DOHH2 (cell line): ENCODE measurements at regions not wholly inside any gene's neighbourhood (a gene's known extent, or its start where the extent isn't known, plus 50 kb on each side); places are given as distances from the start of the nearest gene placed in this dataset.

Experiments
- H3F3A ChIP-seq: fragments of 200-600 bp; sonication (generic), shearing (Covaris generic); 2 replicates; pipeline ENCODE4 v1.6.0; 2016; ENCODE audit warnings: antibody characterized with exemption, mild to moderate bottlenecking; ENCODE audit not compliant: control insufficient read depth, insufficient read depth
- H3K27ac ChIP-seq: fragments of 200-600 bp; sonication (generic); 2 replicates; pipeline ENCODE4 v1.5.1; 2014; ENCODE audit warnings: low read depth, mild to moderate bottlenecking, low read length, moderate library complexity
- H3K27me3 ChIP-seq: fragments of 200-600 bp; sonication (generic); 2 replicates; pipeline ENCODE4 v1.6.1; 2014; ENCODE audit warnings: mild to moderate bottlenecking, low read length, mixed read lengths; ENCODE audit not compliant: control insufficient read depth
- H3K36me3 ChIP-seq: fragments of 200-600 bp; sonication (generic); 2 replicates; pipeline ENCODE4 v1.6.1; 2014; ENCODE audit warnings: mild to moderate bottlenecking, low read length, moderate library complexity, mixed read lengths; ENCODE audit not compliant: control insufficient read depth
- H3K4me1 ChIP-seq: fragments of 200-600 bp; sonication (generic); 2 replicates; pipeline ENCODE4 v1.6.1; 2014; ENCODE audit warnings: mild to moderate bottlenecking, low read length, mixed read lengths; ENCODE audit not compliant: control insufficient read depth
- H3K4me2 ChIP-seq: fragments of 200-600 bp; sonication (generic); 2 replicates; pipeline ENCODE4 v1.6.0; 2014; ENCODE audit warnings: mild to moderate bottlenecking, low read length, moderate library complexity
- H3K4me3 ChIP-seq: fragments of 200-600 bp; sonication (generic); 2 replicates; pipeline ENCODE4 v1.5.1; 2014; ENCODE audit warnings: mild to moderate bottlenecking, low read length, mixed read lengths
- H3K79me2 ChIP-seq: fragments of 200-600 bp; sonication (generic); 2 replicates; pipeline ENCODE4 v1.6.1; 2014; ENCODE audit warnings: mild to moderate bottlenecking, low read length, mixed read lengths; ENCODE audit not compliant: control insufficient read depth
- H3K9me2 ChIP-seq: fragments of 200-600 bp; sonication (generic); replicated peaks from 2 replicates; pipeline ENCODE4 v1.6.1; 2014; ENCODE audit warnings: mild to moderate bottlenecking, low read length, mixed read lengths; ENCODE audit not compliant: control insufficient read depth
- H3K9me3 ChIP-seq: fragments of 200-600 bp; sonication (generic); 2 replicates; pipeline ENCODE4 v1.6.1; 2014; ENCODE audit warnings: antibody characterized with exemption, low read length, mixed read lengths; ENCODE audit not compliant: control insufficient read depth, insufficient read depth
- H4K20me1 ChIP-seq: fragments of 200-600 bp; sonication (generic); 2 replicates; pipeline ENCODE4 v1.6.0; 2014; ENCODE audit warnings: low read depth, mild to moderate bottlenecking, antibody characterized with exemption, low read length, moderate library complexity; ENCODE audit not compliant: control insufficient read depth, insufficient read depth
- EZH2phosphoT487 ChIP-seq: fragments of 200-600 bp; sonication (generic); IDR thresholded peaks from 2 replicates; pipeline ENCODE4 v1.6.1; 2017; ENCODE audit warnings: borderline replicate concordance, mild to moderate bottlenecking, antibody characterized with exemption, low read length, moderate library complexity, mixed read lengths
- TF ChIP-seq, protein P1 (sequence below): fragments of 200-600 bp; sonication (generic); IDR thresholded peaks from one replicate; pipeline ENCODE4 v1.5.1; 2014; ENCODE audit warnings: antibody characterized with exemption, mild to moderate bottlenecking, low read depth, low read length; ENCODE audit not compliant: poor library complexity, severe bottlenecking

GRCh38 chr1:17999884-18000283 is 107.7 kb upstream of the IGSF21 start:
- no peaks in the 10 kb centered on the region for H3K9me2 ChIP-seq

DNA sequence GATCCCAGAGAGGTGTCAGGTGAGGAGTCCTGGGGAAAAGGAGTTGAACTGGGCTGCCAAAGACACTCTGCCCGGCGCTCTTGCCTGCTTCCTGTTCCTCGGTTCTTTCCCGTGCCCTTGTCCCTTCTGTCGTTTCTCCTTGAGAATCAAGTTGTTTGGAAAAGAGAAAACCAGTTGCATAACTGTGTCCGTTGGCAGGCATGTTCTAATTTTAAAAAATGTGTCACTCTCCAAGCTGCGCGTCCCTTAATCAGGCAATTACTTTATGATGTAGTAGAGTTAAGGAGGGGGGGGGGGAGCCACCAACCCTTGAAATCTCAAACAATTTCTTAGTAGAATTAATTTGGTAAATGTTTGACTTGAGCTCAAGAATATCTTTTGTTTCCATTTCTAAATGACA is 105.9 kb upstream of the IGSF21 start:
- no peaks in the 10 kb centered on the region for H3K79me2 ChIP-seq
- no peaks in the 10 kb centered on the region for H3K9me3 ChIP-seq
- TF ChIP-seq EZH2phosphoT487: no peak
- H3K9me2 ChIP-seq: no peaks in the 10 kb centered on the region
- H3K4me3 ChIP-seq: no peak overlapping the region
- no peak overlapping the region for H3K4me2 ChIP-seq
- H3K27me3 ChIP-seq: no peaks in the 10 kb centered on the region
- no peak overlapping the region for H3K27ac ChIP-seq
- H3K36me3 ChIP-seq: no peaks in the 10 kb centered on the region
- H3K4me1 ChIP-seq: no peaks in the 10 kb centered on the region
- no peaks in the 10 kb centered on the region for H4K20me1 ChIP-seq
- no peaks in the 10 kb centered on the region for H3F3A ChIP-seq

More at GRCh38 chr1:17999884-18000283, 107.7 kb upstream of the IGSF21 start:
- Histone ChIP-seq H3K36me3 (no peaks in the 10 kb centered on the region), H3K4me2 (no peak overlapping the region), H3F3A (no peaks in the 10 kb centered on the region), H3K4me3 (no peak overlapping the region), H3K4me1 (no peaks in the 10 kb centered on the region), H4K20me1 (no peaks in the 10 kb centered on the region), H3K27me3 (no peaks in the 10 kb centered on the region), H3K27ac (no peak overlapping the region), H3K79me2 (no peaks in the 10 kb centered on the region), H3K9me3 (no peaks in the 10 kb centered on the region)
- TF ChIP-seq EZH2phosphoT487: no peak
- TF ChIP-seq, protein P1, sequence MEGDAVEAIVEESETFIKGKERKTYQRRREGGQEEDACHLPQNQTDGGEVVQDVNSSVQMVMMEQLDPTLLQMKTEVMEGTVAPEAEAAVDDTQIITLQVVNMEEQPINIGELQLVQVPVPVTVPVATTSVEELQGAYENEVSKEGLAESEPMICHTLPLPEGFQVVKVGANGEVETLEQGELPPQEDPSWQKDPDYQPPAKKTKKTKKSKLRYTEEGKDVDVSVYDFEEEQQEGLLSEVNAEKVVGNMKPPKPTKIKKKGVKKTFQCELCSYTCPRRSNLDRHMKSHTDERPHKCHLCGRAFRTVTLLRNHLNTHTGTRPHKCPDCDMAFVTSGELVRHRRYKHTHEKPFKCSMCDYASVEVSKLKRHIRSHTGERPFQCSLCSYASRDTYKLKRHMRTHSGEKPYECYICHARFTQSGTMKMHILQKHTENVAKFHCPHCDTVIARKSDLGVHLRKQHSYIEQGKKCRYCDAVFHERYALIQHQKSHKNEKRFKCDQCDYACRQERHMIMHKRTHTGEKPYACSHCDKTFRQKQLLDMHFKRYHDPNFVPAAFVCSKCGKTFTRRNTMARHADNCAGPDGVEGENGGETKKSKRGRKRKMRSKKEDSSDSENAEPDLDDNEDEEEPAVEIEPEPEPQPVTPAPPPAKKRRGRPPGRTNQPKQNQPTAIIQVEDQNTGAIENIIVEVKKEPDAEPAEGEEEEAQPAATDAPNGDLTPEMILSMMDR: no peak

DNA sequence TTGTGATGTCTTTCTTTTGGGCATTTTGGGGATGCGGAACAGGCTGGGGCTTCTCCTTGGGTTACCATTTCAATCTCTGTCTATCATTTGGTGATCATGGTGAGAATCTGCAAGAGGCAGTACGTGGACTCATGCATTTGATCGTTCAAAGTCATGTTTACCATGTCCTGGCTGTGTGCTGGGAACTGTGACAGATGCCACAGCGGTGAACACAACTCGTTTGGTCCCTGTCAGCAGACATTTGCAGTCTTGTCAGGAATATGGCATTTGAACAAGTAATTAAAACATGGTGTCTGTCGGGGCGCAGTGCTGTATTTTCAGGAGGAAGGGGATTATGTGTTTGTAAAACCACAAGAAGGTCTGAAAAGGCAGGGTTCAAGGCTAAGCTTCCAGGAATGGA is 103.3 kb upstream of the IGSF21 start:
- no peaks in the 10 kb centered on the region for H3K27me3 ChIP-seq
- H3K4me2 ChIP-seq: no peak overlapping the region
- H3K9me3 ChIP-seq: no peaks in the 10 kb centered on the region
- no peaks in the 10 kb centered on the region for H3K9me2 ChIP-seq
- no peak overlapping the region for H3K4me3 ChIP-seq
- H3K4me1 ChIP-seq: no peaks in the 10 kb centered on the region
- no peaks in the 10 kb centered on the region for H4K20me1 ChIP-seq
- no peak overlapping the region for H3K27ac ChIP-seq
- no peaks in the 10 kb centered on the region for H3K36me3 ChIP-seq
- no peaks in the 10 kb centered on the region for H3K79me2 ChIP-seq
- H3F3A ChIP-seq: no peaks in the 10 kb centered on the region
- TF ChIP-seq, protein P1: no peak
- no peak for TF ChIP-seq EZH2phosphoT487

- Histone ChIP-seq H3K9me3 (no peaks in the 10 kb centered on the region), H3K4me3 (no peak overlapping the region), H3K27ac (no peak overlapping the region), H3K4me1 (no peaks in the 10 kb centered on the region), H3K36me3 (no peaks in the 10 kb centered on the region), H3K79me2 (no peaks in the 10 kb centered on the region), H3K27me3 (no peaks in the 10 kb centered on the region), H3F3A (no peaks in the 10 kb centered on the region), H3K4me2 (no peak overlapping the region), H4K20me1 (no peaks in the 10 kb centered on the region), H3K9me2 (no peaks in the 10 kb centered on the region)
- TF ChIP-seq, protein P1: no peak
- no peak for TF ChIP-seq EZH2phosphoT487
Observed at GRCh38 chr1:18005238-18005637, 102.4 kb upstream of the IGSF21 start.
